ENCODE measurements at regions not wholly inside any gene's neighbourhood (a gene's known extent, or its start where the extent isn't known, plus 50 kb on each side); places are given as distances from the start of the nearest gene placed in this dataset.

- no peak overlapping the region for H3K4me3 Mint-ChIP-seq
- H3K36me3 ChIP-seq (ENCODE audit: insufficient read depth, low read length), result no peaks in the 10 kb centered on the region
- no peak overlapping the region for H3K27ac Mint-ChIP-seq
- H3K4me1 Mint-ChIP-seq, result no peaks in the 10 kb centered on the region
- H3K4me1 ChIP-seq (ENCODE audit: insufficient read depth, low read length), result no peaks in the 10 kb centered on the region
- POLR2A ChIA-PET, result no interaction called here
- CTCF ChIA-PET, result no interaction called here
- peaks cover 0 to 4% (median 1%) of the 10 kb centered on the region in 5 donors for H3K9me3 Mint-ChIP-seq
- H3K27ac ChIP-seq (ENCODE audit: low read depth, low read length), result no peak overlapping the region
- no peak overlapping the region for H3K4me3 ChIP-seq (ENCODE audit: low read length)
- H3K9me3 ChIP-seq (ENCODE audit: low read length), result no peaks in the 10 kb centered on the region
- no peaks in the 10 kb centered on the region for H3K36me3 Mint-ChIP-seq
- no peak for DNase-seq
- H3K27me3 ChIP-seq (ENCODE audit: insufficient read depth, low read length, poor library complexity, severe bottlenecking), result no peaks in the 10 kb centered on the region
- H3K27me3 Mint-ChIP-seq, result no peaks in the 10 kb centered on the region
Measured at GRCh38 chr5:44646016-44646415, 162.7 kb upstream of the MRPS30 start.

DNA sequence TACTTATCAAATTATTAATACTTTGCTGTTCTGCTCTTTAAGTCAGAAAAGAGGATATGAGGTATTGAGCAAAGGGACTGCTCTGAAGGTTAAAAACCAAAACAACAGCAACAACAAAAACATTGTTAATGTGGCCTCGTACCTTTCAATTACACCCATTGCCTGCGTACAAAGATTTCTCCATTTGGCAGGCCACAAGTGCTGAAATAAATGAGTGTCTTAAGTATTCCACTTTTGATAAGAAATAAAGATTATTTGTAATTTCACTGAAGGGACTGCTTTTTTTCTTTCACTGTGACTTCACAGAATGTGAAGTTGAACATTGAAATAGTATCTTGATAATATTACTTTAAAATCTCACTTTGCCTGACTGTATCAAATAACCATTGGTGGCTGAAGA is 163.2 kb upstream of the MRPS30 start:
- Histone ChIP-seq H3K27ac (ENCODE audit: low read depth, low read length) (no peak overlapping the region), H3K36me3 (ENCODE audit: insufficient read depth, low read length) (no peaks in the 10 kb centered on the region), H3K9me3 (ENCODE audit: low read length) (no peaks in the 10 kb centered on the region), H3K4me1 (ENCODE audit: insufficient read depth, low read length) (no peaks in the 10 kb centered on the region), H3K27me3 (ENCODE audit: insufficient read depth, low read length, poor library complexity, severe bottlenecking) (no peaks in the 10 kb centered on the region), H3K4me3 (ENCODE audit: low read length) (no peak overlapping the region)
- Mint-ChIP-seq H3K4me1 (no peaks in the 10 kb centered on the region), H3K9me3 (peaks cover 0 to 4% (median 1%) of the 10 kb centered on the region in 5 donors), H3K27ac (no peak overlapping the region), H3K36me3 (no peaks in the 10 kb centered on the region), H3K4me3 (no peak overlapping the region), H3K27me3 (no peaks in the 10 kb centered on the region)
- ChIA-PET CTCF (no interaction called here), POLR2A (no interaction called here)
- no peak for DNase-seq

- no peak overlapping the region for H3K4me3 Mint-ChIP-seq
- H3K4me1 Mint-ChIP-seq, result no peaks in the 10 kb centered on the region
- Histone ChIP-seq H3K27ac (ENCODE audit: low read depth, low read length) (no peak overlapping the region), H3K9me3 (ENCODE audit: low read length) (no peaks in the 10 kb centered on the region), H3K27me3 (ENCODE audit: insufficient read depth, low read length, poor library complexity, severe bottlenecking) (no peaks in the 10 kb centered on the region), H3K4me1 (ENCODE audit: insufficient read depth, low read length) (no peaks in the 10 kb centered on the region), H3K36me3 (ENCODE audit: insufficient read depth, low read length) (no peaks in the 10 kb centered on the region), H3K4me3 (ENCODE audit: low read length) (no peak overlapping the region)
- no peak for DNase-seq
- H3K9me3 Mint-ChIP-seq, result peaks cover 0 to 5% (median 2%) of the 10 kb centered on the region in 5 donors
- CTCF ChIA-PET, result no interaction called here
- no peaks in the 10 kb centered on the region for H3K27me3 Mint-ChIP-seq
- no peak overlapping the region for H3K27ac Mint-ChIP-seq
- POLR2A ChIA-PET, result no interaction called here
- no peaks in the 10 kb centered on the region for H3K36me3 Mint-ChIP-seq
Measured at GRCh38 chr5:44644628-44645027, 164.1 kb upstream of the MRPS30 start.

- H3K4me3 ChIP-seq (ENCODE audit: low read length), result no peak overlapping the region
- Mint-ChIP-seq H3K4me1 (no peaks in the 10 kb centered on the region), H3K9me3 (peaks cover 0 to 8% (median 5%) of the 10 kb centered on the region in 5 donors), H3K27me3 (no peaks in the 10 kb centered on the region), H3K36me3 (no peaks in the 10 kb centered on the region), H3K27ac (no peak overlapping the region), H3K4me3 (no peak overlapping the region)
- no peaks in the 10 kb centered on the region for H3K9me3 ChIP-seq (ENCODE audit: low read length)
- H3K27ac ChIP-seq (ENCODE audit: low read depth, low read length), result no peak overlapping the region
- no peak for DNase-seq
- no peaks in the 10 kb centered on the region for H3K4me1 ChIP-seq (ENCODE audit: insufficient read depth, low read length)
- no peaks in the 10 kb centered on the region for H3K36me3 ChIP-seq (ENCODE audit: insufficient read depth, low read length)
- ChIA-PET CTCF (no interaction called here), POLR2A (no interaction called here)
- H3K27me3 ChIP-seq (ENCODE audit: insufficient read depth, low read length, poor library complexity, severe bottlenecking), result no peaks in the 10 kb centered on the region
Measured at GRCh38 chr5:44641820-44642219, 166.9 kb upstream of the MRPS30 start.

DNA sequence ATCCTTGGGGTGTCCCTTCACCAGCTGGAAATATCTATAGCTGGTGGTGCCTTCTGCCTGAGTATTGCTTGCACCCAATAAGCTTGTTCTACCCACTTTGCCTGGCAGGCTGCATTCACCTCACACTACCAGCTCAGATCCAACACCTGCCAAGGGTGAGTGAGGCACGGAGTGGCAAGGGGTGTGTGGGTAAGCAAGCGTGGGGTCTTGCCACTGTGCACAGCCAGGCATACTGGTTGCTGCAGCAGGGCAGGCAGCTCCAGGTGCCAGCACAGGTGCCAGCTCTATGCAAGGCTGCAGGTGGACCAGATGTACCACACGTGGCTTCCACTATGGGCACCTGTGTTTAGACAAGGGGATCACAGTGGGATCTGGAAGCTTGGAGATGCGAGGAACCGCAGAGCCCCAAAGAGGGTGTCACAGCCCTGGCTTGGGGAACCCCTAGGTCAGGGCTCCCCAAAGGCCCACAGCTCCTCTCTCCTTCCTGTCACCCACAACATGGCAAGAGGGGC is 167.7 kb upstream of the MRPS30 start:
- Histone ChIP-seq H3K27me3 (ENCODE audit: insufficient read depth, low read length, poor library complexity, severe bottlenecking) (no peaks in the 10 kb centered on the region), H3K27ac (ENCODE audit: low read depth, low read length) (no peak overlapping the region), H3K4me1 (ENCODE audit: insufficient read depth, low read length) (no peaks in the 10 kb centered on the region), H3K9me3 (ENCODE audit: low read length) (no peaks in the 10 kb centered on the region), H3K4me3 (ENCODE audit: low read length) (no peak overlapping the region), H3K36me3 (ENCODE audit: insufficient read depth, low read length) (no peaks in the 10 kb centered on the region)
- ChIA-PET CTCF (no interaction called here), POLR2A (no interaction called here)
- H3K36me3 Mint-ChIP-seq, result no peaks in the 10 kb centered on the region
- H3K4me3 Mint-ChIP-seq, result no peak overlapping the region
- no peaks in the 10 kb centered on the region for H3K4me1 Mint-ChIP-seq
- H3K27me3 Mint-ChIP-seq, result no peaks in the 10 kb centered on the region
- H3K27ac Mint-ChIP-seq, result no peak overlapping the region
- no peak for DNase-seq
- peaks cover 0 to 8% (median 5%) of the 10 kb centered on the region in 5 donors for H3K9me3 Mint-ChIP-seq

- H3K36me3 Mint-ChIP-seq, result no peaks in the 10 kb centered on the region
- H3K4me1 Mint-ChIP-seq, result no peaks in the 10 kb centered on the region
- Histone ChIP-seq H3K27ac (ENCODE audit: low read depth, low read length) (no peak overlapping the region), H3K4me1 (ENCODE audit: insufficient read depth, low read length) (no peaks in the 10 kb centered on the region), H3K27me3 (ENCODE audit: insufficient read depth, low read length, poor library complexity, severe bottlenecking) (no peaks in the 10 kb centered on the region), H3K36me3 (ENCODE audit: insufficient read depth, low read length) (no peaks in the 10 kb centered on the region), H3K9me3 (ENCODE audit: low read length) (no peaks in the 10 kb centered on the region), H3K4me3 (ENCODE audit: low read length) (no peak overlapping the region)
- peaks cover 0 to 1% of the 10 kb centered on the region in 2 donors for H3K27me3 Mint-ChIP-seq
- H3K27ac Mint-ChIP-seq, result no peak overlapping the region
- no peak overlapping the region for H3K4me3 Mint-ChIP-seq
- CTCF ChIA-PET, result no interaction called here
- peaks cover 0 to 8% (median 6%) of the 10 kb centered on the region in 5 donors for H3K9me3 Mint-ChIP-seq
- DNase-seq, result no peak
- POLR2A ChIA-PET, result no interaction called here
Measured at GRCh38 chr5:44637916-44638869, 170.6 kb upstream of the MRPS30 start.

- Histone ChIP-seq H3K9me3 (ENCODE audit: low read length) (no peaks in the 10 kb centered on the region), H3K4me3 (ENCODE audit: low read length) (no peak overlapping the region), H3K4me1 (ENCODE audit: insufficient read depth, low read length) (no peaks in the 10 kb centered on the region), H3K27me3 (ENCODE audit: insufficient read depth, low read length, poor library complexity, severe bottlenecking) (no peaks in the 10 kb centered on the region), H3K27ac (ENCODE audit: low read depth, low read length) (no peak overlapping the region), H3K36me3 (ENCODE audit: insufficient read depth, low read length) (no peaks in the 10 kb centered on the region)
- H3K9me3 Mint-ChIP-seq, result peaks cover 0 to 4% (median 3%) of the 10 kb centered on the region in 5 donors
- H3K4me3 Mint-ChIP-seq, result no peak overlapping the region
- ChIA-PET CTCF (no interaction called here), POLR2A (no interaction called here)
- DNase-seq, result no peak
- H3K27ac Mint-ChIP-seq, result no peak overlapping the region
- H3K36me3 Mint-ChIP-seq, result no peaks in the 10 kb centered on the region
- no peaks in the 10 kb centered on the region for H3K4me1 Mint-ChIP-seq
- H3K27me3 Mint-ChIP-seq, result peaks cover 0 to 1% of the 10 kb centered on the region in 2 donors
Measured at GRCh38 chr5:44632344-44632743, 176.4 kb upstream of the MRPS30 start.

GRCh38 chr5:44626846-44627245 is 181.9 kb upstream of the MRPS30 start:
- Mint-ChIP-seq H3K27ac (no peak overlapping the region), H3K9me3 (peaks cover 4 to 9% (median 5%) of the 10 kb centered on the region in 5 donors), H3K27me3 (no peaks in the 10 kb centered on the region), H3K4me1 (no peaks in the 10 kb centered on the region), H3K36me3 (no peaks in the 10 kb centered on the region), H3K4me3 (no peak overlapping the region)
- Histone ChIP-seq H3K4me1 (ENCODE audit: insufficient read depth, low read length) (no peaks in the 10 kb centered on the region), H3K27ac (ENCODE audit: low read depth, low read length) (no peak overlapping the region), H3K4me3 (ENCODE audit: low read length) (no peak overlapping the region), H3K9me3 (ENCODE audit: low read length) (no peaks in the 10 kb centered on the region), H3K36me3 (ENCODE audit: insufficient read depth, low read length) (no peaks in the 10 kb centered on the region), H3K27me3 (ENCODE audit: insufficient read depth, low read length, poor library complexity, severe bottlenecking) (no peaks in the 10 kb centered on the region)
- CTCF ChIA-PET, result no interaction called here
- no peak for DNase-seq
- POLR2A ChIA-PET, result no interaction called here

All from CD8-positive, alpha-beta memory T cell (primary cell).